UCSD-AML1 (cell line): ENCODE measurements at regions not wholly inside any gene's neighbourhood (a gene's known extent, or its start where the extent isn't known, plus 50 kb on each side); places are given as distances from the start of the nearest gene placed in this dataset.
"Not testable (repeated sequence)": the region's sequence is repeated elsewhere in the genome, so short reads cannot be mapped to it uniquely, and the experiment has no call there.

Experiments
- DNase-seq: peaks from one replicate; lab custom pipeline; 2025; ENCODE audit not compliant: unreplicated experiment; lab: John Stamatoyannopoulos, UW

DNA sequence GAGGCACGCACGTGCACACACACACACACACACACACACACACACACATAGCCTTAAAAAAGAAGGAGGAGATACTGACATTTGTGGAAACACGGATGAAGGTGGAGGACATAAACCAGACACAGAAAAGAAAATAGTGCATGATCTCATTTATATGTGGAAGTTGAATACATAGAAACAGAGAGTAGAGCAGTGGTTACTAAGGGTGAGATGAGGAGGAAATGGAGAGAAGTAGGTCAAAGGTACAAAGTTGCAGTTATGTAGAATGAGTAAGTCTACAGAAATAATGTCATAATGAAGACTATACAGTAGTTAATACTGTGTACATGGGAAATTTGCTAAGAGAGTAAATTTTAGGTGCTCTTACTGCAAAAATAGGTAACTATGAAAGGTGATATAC lies 412.2 kb upstream of the CDH9 start:
- no peak for DNase-seq

GRCh38 chr5:27439383-27439782 lies 401.0 kb upstream of the CDH9 start:
- DNase-seq: not testable (repeated sequence)

GRCh38 chr5:27437594-27438200 lies 399.3 kb upstream of the CDH9 start:
- DNase-seq: no peak

DNA sequence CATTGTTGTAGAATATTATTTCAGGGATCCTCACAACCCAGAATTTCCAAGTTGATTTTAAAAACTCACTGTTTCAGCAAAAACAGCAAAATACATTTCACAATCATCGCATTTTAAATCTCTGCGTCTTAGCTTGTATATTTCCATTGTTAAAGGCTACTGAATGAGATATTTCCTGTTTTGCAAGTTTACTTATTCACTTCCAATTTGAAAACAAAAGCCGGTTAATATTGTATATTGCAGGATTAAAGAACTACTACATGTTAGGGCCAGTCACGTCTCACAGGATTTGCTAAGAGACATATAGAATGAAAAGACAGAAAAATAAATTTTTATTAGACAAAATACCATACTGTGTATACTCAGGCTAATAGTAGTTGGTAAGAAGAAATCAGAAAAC lies 395.9 kb upstream of the CDH9 start:
- no peak for DNase-seq

DNA sequence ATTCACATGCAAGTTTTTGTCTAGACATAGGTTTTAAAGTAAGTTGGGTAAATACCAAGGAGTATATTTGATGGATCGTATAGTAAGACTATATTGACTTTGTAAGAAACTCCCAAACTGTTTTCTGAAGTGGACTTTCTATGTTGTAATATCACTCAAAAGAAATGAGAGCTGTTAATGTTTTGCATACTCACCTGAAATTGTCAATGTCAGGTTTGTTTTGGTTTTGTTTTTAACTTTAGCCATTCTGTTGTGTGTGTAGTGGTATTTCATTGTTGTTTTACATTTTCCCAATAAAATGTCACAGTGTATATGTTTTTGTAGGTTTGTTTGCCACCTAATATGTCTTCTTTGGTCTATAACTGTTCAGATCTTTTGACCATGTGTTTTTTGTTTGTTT lies 375.7 kb upstream of the CDH9 start:
- no peak for DNase-seq

GRCh38 chr5:27412384-27412783 lies 374.0 kb upstream of the CDH9 start:
- no peak for DNase-seq

DNA sequence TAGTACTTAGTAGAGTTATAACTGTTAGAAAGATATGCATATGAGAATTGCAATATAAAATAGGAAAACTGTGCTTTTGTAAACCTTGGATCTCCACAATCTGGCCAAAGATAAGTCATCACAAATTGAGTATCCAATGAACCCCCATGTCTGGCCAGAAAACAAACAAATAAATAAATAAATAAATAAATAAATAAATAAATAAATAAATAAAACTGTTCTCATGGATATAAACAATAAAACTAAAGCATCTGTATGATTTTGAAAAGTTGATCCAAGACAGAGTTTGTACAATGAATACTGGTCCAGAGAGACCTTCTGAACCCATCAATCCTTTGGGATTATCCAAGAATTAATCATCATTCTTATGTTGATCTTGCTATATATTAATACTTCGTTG lies 367.6 kb upstream of the CDH9 start:
- no peak for DNase-seq

DNA sequence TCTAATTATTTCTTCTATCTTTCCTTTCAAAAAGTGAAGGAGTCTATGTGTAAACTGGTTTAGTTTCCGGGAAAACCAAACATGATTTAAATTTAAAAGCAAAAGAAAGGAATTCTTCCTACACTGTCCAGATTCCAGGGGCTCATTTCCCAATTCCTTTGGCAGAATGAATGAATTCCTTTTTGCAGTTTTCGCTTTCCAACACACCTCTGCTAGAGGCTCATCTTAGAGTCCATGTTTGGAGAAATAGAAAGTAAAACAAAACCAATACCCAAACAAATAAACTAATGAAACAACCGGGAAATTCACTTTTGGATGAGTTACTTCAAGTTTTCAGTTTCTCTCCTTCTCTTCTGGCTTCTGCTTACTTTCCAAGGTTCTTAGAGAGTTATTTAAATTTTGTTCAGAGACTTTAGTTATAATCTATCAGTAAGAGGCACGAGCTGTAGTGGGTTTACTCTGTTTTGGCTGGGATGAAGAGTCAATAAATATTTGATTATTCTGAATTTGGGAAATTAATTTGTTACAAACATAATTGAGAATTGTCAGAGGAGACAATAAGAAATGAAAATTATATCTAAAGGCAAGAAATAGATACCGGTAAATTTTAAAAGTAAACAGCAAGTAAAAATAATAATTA lies 365.0 kb upstream of the CDH9 start:
- no peak for DNase-seq

GRCh38 chr5:27402828-27403227 lies 364.4 kb upstream of the CDH9 start:
- DNase-seq: no peak

- peak; percentile 2 for DNase-seq
These were observed 358.6 kb upstream of the CDH9 start for GRCh38 chr5:27396998-27397397.

- no peak for DNase-seq
These were observed 354.3 kb upstream of the CDH9 start for GRCh38 chr5:27392716-27393115.

GRCh38 chr5:27389696-27390095 lies 351.3 kb upstream of the CDH9 start:
- no peak for DNase-seq

DNA sequence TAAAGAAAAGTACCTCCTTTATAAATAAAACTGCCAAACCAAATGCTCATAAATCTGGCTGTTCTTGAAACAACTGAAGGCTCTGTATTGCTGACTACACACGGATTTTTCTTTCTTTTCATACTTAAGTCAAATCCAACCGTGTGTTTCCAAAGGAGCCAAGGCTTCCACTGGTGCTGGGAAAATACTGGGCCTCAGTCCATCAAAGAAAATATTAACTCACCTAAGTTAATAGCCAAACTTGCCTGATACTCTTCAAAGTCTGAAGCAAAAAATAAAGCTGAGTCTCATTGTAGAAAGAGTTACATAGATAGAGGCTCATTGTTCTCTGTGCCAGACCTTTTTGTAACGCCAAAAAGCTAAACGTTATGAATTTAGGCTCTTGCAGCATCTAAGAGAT lies 350.4 kb upstream of the CDH9 start:
- no peak for DNase-seq

GRCh38 chr5:27387535-27388073 lies 349.2 kb upstream of the CDH9 start:
- no peak for DNase-seq

GRCh38 chr5:27381686-27382085 lies 343.3 kb upstream of the CDH9 start:
- no peak for DNase-seq

- DNase-seq: no peak
These were observed 339.2 kb upstream of the CDH9 start for GRCh38 chr5:27377626-27378025.

DNA sequence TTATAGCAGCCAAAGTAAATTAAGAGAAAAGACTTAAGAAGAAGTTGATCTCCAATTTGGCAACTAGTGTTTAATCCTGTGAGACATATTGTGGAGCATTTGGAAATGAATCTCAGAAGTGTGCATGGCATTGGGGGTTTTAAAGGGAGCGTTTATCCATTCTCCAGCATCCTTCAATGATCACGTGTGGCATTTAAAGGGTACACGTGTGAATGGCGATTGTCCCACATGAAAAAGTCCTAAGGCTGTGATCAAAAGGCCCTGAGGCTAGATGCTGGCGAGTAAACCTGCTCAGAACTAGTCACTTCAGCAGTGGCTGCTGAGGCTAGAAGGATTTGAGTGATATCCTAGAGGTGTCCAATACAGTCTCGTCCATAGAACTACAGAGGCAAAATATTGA lies 315.6 kb upstream of the CDH9 start:
- no peak for DNase-seq

- DNase-seq: no peak
These were observed 315.2 kb upstream of the CDH9 start for GRCh38 chr5:27353540-27353939.

GRCh38 chr5:27341342-27341741 lies 303.0 kb upstream of the CDH9 start:
- DNase-seq: no peak

DNA sequence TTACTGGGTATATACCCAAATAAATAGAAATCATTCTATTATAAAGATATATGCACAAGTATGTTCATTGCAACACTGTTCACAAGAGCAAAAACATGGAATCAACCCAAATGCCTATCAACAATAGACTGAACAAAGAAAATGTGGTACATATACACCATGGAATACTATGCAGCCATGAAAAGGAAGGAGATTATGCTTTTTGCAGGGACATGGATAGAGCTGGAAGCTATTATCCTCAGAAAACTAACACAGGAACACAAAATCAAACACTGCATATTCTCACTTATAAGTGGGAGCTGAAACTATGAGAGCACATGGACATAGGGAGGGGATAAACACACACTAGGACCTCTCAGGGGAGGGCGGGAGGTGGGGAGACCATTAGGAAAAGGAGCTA lies 298.4 kb upstream of the CDH9 start:
- DNase-seq: no peak

DNA sequence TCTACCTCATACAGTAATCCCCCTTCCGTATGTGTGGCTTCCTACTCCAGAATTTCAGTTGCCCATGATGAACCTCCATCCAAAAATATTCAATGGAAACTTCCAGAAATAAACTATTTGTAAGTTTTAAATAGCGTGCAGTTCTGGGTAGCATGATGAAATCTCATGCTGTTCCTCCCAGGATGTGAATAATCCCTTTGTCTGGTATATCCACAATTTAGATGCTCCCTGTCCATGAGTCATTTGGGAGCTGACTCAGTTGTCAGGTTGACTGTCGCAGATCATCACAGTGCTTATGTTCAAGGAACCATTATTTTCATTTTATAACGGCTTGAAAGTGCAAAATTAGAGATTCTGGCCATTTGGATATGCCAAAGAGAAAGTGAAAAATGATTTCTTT lies 290.1 kb upstream of the CDH9 start:
- no peak for DNase-seq

GRCh38 chr5:27325513-27325912 lies 287.1 kb upstream of the CDH9 start:
- DNase-seq: no peak

- DNase-seq: no peak
These were observed 280.3 kb upstream of the CDH9 start for GRCh38 chr5:27318701-27319100.
